OCI-LY7 (cell line): ENCODE measurements at regions not wholly inside any gene's neighbourhood (a gene's known extent, or its start where the extent isn't known, plus 50 kb on each side); places are given as distances from the start of the nearest gene placed in this dataset.

Source experiments
- BruUV-seq: library from RNA; stranded (reverse); fragments of 400-500 nt; replicated peaks from 2 replicates; lab custom pipeline; 2021; lab: Mats Ljungman, UMichigan
- CTCF ChIA-PET: fragments of 300-600 bp; sonication (Branson Sonifier 250); formaldehyde crosslinking; loops from one replicate; lab custom pipeline; 2022; ENCODE audit warnings: antibody characterized with exemption; ENCODE audit not compliant: unreplicated experiment; lab: Charles Lee
- POLR2A ChIA-PET: fragments of 300-600 bp; sonication (Branson Sonifier 250); formaldehyde crosslinking; loops from one replicate; lab custom pipeline; 2022; ENCODE audit warnings: antibody characterized with exemption; lab: Charles Lee
- DNase-seq: peaks from one replicate; pipeline ENCODE4 v3.0.0-alpha.2; 2015; ENCODE audit warnings: low spot score
- H2AFZ ChIP-seq: fragments of 200-600 bp; sonication (generic), shearing (Covaris generic); 2 replicates; pipeline ENCODE4 v1.6.1; 2014; ENCODE audit warnings: mild to moderate bottlenecking, antibody characterized with exemption, low read length, moderate library complexity
- H3K27ac ChIP-seq: fragments of 200-600 bp; sonication (generic); 2 replicates; pipeline ENCODE4 v1.5.1; 2014; ENCODE audit warnings: mixed run types, low read depth, mild to moderate bottlenecking, moderate library complexity, low read length, inconsistent platforms; ENCODE audit not compliant: poor library complexity, severe bottlenecking
- H3K36me3 ChIP-seq: fragments of 200-600 bp; sonication (generic); 2 replicates; pipeline ENCODE4 v1.6.1; 2014; ENCODE audit warnings: mild to moderate bottlenecking, antibody characterized with exemption, low read length, moderate library complexity, mixed read lengths; ENCODE audit not compliant: insufficient read depth
- H3K4me1 ChIP-seq: fragments of 200-600 bp; sonication (generic); 2 replicates; pipeline ENCODE4 v1.5.1; 2014; ENCODE audit warnings: mild to moderate bottlenecking, low read length; ENCODE audit not compliant: insufficient read depth, poor library complexity, severe bottlenecking
- H3K4me2 ChIP-seq: fragments of 200-600 bp; sonication (generic); 2 replicates; pipeline ENCODE4 v1.6.1; 2014; ENCODE audit warnings: mild to moderate bottlenecking, low read length
- H3K4me3 ChIP-seq: fragments of 200-600 bp; sonication (generic); 2 replicates; pipeline ENCODE4 v1.5.1; 2014; ENCODE audit warnings: mild to moderate bottlenecking, low read depth, low read length; ENCODE audit not compliant: poor library complexity, severe bottlenecking
- H3K79me2 ChIP-seq: fragments of 200-600 bp; sonication (generic); 2 replicates; pipeline ENCODE4 v1.6.1; 2016; ENCODE audit warnings: low read depth, mild to moderate bottlenecking, low read length, moderate library complexity, mixed read lengths; ENCODE audit not compliant: insufficient read depth
- H3K9me2 ChIP-seq: fragments of 200-600 bp; sonication (generic); 2 replicates; pipeline ENCODE4 v1.6.1; 2016; ENCODE audit warnings: mild to moderate bottlenecking, low read length, mixed read lengths; ENCODE audit not compliant: insufficient read depth
- H3K9me3 ChIP-seq: fragments of 200-600 bp; sonication (generic); 2 replicates; pipeline ENCODE4 v1.6.1; 2014; ENCODE audit warnings: mild to moderate bottlenecking, mixed run types, low read length, mixed read lengths
- H4K20me1 ChIP-seq: fragments of 200-600 bp; sonication (generic); 2 replicates; pipeline ENCODE4 v1.6.1; 2014; ENCODE audit warnings: mild to moderate bottlenecking, antibody characterized with exemption, low read length, moderate library complexity, mixed read lengths; ENCODE audit not compliant: insufficient read depth
- EZH2phosphoT487 ChIP-seq: fragments of 200-600 bp; sonication (generic); IDR thresholded peaks from 2 replicates; pipeline ENCODE4 v1.6.1; 2018; ENCODE audit warnings: low read depth, borderline replicate concordance, mild to moderate bottlenecking, mixed run types, antibody characterized with exemption, low read length, moderate library complexity, mixed read lengths
- intact Hi-C: fragments of 100-400 bp; cut with micrococcal nuclease; formaldehyde crosslinking; loops from one replicate; pipeline ENCODE4 v1.10.0; 2022; ENCODE audit not compliant: unreplicated experiment
- TF ChIP-seq, protein P1 (sequence below): fragments of 200-600 bp; sonication (generic); conservative IDR thresholded peaks from 2 replicates; pipeline ENCODE4 v1.5.1; 2014; ENCODE audit warnings: mild to moderate bottlenecking, antibody characterized with exemption, low read length, moderate library complexity, mixed read lengths

DNA sequence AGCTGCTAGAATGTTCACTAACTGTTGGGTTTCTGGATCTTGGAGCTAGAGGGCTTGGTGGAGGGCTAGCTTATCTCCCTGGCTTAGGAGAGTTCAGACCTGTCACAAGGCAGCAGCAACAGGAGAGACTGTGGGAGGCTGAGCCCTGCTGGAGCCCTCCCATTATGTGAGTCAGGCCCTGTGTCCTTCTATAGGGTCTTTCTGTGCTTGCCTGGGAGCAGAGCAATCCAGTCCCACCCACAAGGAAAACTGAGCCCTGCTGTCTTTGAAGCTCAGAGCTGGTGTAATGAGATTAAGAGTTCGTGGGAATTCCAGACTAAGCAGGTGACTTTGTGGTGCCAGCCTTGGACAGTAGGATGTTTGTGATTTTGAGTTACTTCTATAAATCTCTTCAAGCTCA is 249.0 kb downstream of the TTC32 start:
- no peaks in the 10 kb centered on the region for H3K9me2 ChIP-seq
- H4K20me1 ChIP-seq, result no peaks in the 10 kb centered on the region
- no peak for TF ChIP-seq EZH2phosphoT487
- no peaks in the 10 kb centered on the region for H3K9me3 ChIP-seq
- POLR2A ChIA-PET, result no interaction called here
- no TSS peak for BruUV-seq
- no peak overlapping the region for H3K4me3 ChIP-seq
- CTCF ChIA-PET, result no interaction called here
- H3K27ac ChIP-seq, result no peak overlapping the region
- H3K36me3 ChIP-seq, result no peaks in the 10 kb centered on the region
- DNase-seq, result no peak
- H3K4me1 ChIP-seq, result no peaks in the 10 kb centered on the region
- H3K79me2 ChIP-seq, result no peaks in the 10 kb centered on the region
- H3K4me2 ChIP-seq, result no peak overlapping the region
- intact Hi-C loops, result no loop called here
- no peak overlapping the region for H2AFZ ChIP-seq

DNA sequence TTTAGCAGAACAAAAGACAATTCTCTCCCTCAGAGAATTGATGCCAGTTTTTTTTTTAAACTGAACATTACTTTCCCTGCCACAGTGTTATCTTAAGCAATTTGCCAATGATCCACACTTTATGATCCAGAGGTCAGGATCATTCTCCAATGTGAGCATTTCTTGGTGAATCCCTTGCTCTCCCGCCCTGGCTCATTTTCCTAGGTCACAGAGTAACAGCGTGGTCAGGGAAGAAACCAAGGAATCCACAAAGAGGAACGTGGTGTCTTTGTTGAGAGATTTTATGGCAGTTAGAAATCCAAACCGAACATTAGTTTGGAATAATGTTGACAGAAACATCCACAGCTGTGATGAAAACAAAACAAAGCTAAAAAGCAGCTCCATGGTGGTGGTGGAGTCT is 250.3 kb downstream of the TTC32 start:
- DNase-seq, result no peak
- ChIA-PET CTCF (interaction anchor here (0.6 kb wide), 1 partner anchor 29 kb away, joined by 3 read pairs; no protein-coding TSS in a partner anchor), POLR2A (no interaction called here)
- H2AFZ ChIP-seq, result no peak overlapping the region
- H3K36me3 ChIP-seq, result no peaks in the 10 kb centered on the region
- no TSS peak for BruUV-seq
- TF ChIP-seq, protein P1, sequence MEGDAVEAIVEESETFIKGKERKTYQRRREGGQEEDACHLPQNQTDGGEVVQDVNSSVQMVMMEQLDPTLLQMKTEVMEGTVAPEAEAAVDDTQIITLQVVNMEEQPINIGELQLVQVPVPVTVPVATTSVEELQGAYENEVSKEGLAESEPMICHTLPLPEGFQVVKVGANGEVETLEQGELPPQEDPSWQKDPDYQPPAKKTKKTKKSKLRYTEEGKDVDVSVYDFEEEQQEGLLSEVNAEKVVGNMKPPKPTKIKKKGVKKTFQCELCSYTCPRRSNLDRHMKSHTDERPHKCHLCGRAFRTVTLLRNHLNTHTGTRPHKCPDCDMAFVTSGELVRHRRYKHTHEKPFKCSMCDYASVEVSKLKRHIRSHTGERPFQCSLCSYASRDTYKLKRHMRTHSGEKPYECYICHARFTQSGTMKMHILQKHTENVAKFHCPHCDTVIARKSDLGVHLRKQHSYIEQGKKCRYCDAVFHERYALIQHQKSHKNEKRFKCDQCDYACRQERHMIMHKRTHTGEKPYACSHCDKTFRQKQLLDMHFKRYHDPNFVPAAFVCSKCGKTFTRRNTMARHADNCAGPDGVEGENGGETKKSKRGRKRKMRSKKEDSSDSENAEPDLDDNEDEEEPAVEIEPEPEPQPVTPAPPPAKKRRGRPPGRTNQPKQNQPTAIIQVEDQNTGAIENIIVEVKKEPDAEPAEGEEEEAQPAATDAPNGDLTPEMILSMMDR, result no peak
- no peak for TF ChIP-seq EZH2phosphoT487
- intact Hi-C loops, result no loop called here
- no peak overlapping the region for H3K4me2 ChIP-seq
- H3K9me3 ChIP-seq, result no peaks in the 10 kb centered on the region
- no peak overlapping the region for H3K4me3 ChIP-seq
- no peaks in the 10 kb centered on the region for H3K4me1 ChIP-seq
- no peaks in the 10 kb centered on the region for H4K20me1 ChIP-seq
- no peaks in the 10 kb centered on the region for H3K9me2 ChIP-seq
- no peaks in the 10 kb centered on the region for H3K79me2 ChIP-seq
- H3K27ac ChIP-seq, result no peak overlapping the region

DNA sequence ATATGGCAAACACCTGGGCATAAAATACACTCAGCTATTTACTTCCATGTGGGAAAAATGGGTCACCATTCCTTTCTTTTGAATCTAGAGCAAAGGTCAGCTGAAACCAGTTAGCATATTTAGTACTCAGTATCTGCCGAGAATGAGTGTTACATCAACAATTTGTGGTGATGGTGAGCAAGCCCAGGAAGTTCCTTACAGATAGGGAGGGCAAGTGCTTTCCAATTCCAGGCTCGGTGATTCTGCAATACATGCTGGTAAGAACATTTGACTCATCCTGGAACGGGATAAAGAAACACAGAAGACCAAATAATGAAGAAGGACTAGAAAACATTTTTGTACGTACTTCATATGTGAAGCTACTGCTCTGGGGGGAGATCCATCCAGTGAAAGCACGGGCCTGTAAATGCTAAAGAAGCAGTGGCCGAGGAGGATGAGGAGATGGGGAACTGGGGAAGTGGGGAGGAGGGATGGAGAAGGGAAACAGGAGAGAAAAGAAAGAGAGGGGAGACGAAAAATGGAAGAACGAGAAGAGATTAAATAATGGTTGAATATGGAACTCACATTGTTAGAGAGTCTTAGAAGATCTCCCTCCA is 251.9 kb downstream of the TTC32 start:
- Histone ChIP-seq H2AFZ (no peak overlapping the region), H3K9me2 (no peaks in the 10 kb centered on the region), H3K9me3 (no peaks in the 10 kb centered on the region), H4K20me1 (no peaks in the 10 kb centered on the region), H3K79me2 (no peaks in the 10 kb centered on the region), H3K4me1 (no peaks in the 10 kb centered on the region), H3K4me2 (no peak overlapping the region), H3K4me3 (no peak overlapping the region), H3K36me3 (no peaks in the 10 kb centered on the region), H3K27ac (no peak overlapping the region)
- ChIA-PET CTCF (no interaction called here), POLR2A (interaction anchor here (0.6 kb wide), 2 partner anchors 123 to 1224 kb away, joined by 3 read pairs; no protein-coding TSS in a partner anchor)
- intact Hi-C loops, result no loop called here
- TF ChIP-seq, protein P1, result no peak
- DNase-seq, result no peak
- no TSS peak for BruUV-seq
